ENCODE measurements at regions not wholly inside any gene's neighbourhood (a gene's known extent, or its start where the extent isn't known, plus 50 kb on each side); places are given as distances from the start of the nearest gene placed in this dataset.

DNA sequence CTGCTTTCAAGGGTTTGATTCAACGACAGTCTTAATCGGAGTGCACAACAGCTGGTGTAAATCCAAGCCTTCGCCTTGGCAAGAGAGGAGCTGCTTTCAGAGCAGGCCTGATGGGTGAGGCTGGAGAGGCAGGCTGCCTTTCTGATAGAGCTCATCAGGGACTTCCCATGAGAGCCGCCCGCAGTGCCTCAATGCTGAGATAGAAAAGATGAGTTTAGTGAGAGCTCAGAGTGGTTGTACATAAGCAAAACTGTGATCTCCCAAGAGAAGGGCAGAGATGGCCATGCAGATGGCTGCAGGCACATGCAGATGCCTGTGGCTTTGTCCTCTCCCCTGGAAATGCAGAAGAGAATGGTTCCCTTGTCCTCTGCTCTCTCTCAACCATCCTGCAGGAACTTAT lies 122.1 kb downstream of the ARL4C start:
- intact Hi-C loops (cut with micrococcal nuclease; ENCODE audit: unreplicated experiment) (no loop called here), in situ Hi-C loops (cut with HindIII; ENCODE audit: extremely low pct_ligation_motif_present, low pct_unique_long_range_greater_than_20kb) (no loop called here)
- CTCF ChIA-PET (ENCODE audit: low intra/inter-chr PET ratio, low total read pairs) = no interaction called here
- Histone ChIP-seq H3K4me3 (replicated peaks in 1 of 3; ENCODE audit: insufficient read depth in 1 of 3, low read depth in 2 of 3, low read length in 3 of 3) (no peak overlapping the region), H3K4me1 (ENCODE audit: insufficient read depth, low read length) (no peaks in the 10 kb centered on the region), H4K20me1 (ENCODE audit: insufficient read depth, low read length) (no peaks in the 10 kb centered on the region; the same call in 1 of the 2 replicates), H3K36me3 (replicated peaks in 1 of 2; ENCODE audit: control insufficient read depth in 1 of 2, insufficient read depth in 2 of 2, low read length in 2 of 2) (no peaks in the 10 kb centered on the region), H3K4me2 (ENCODE audit: low read depth, low read length) (no peak overlapping the region), H3K9ac (ENCODE audit: insufficient read depth, low read depth, low read length) (no peak overlapping the region), H3K27me3 (ENCODE audit: control insufficient read depth in 1 of 2, insufficient read depth in 2 of 2, low read length in 2 of 2) (peaks cover 0 to 1% of the 10 kb centered on the region in 2 experiments; a peak in 1 of 5 replicates), H2AFZ (ENCODE audit: low read length) (no peak overlapping the region), H3K27ac (ENCODE audit: extremely low read length, insufficient read depth, low read length) (no peak overlapping the region), H3K79me2 (ENCODE audit: insufficient read depth, low read length) (no peaks in the 10 kb centered on the region), H3K9me3 (ENCODE audit: low read length) (no peaks in the 10 kb centered on the region)
- no peak for ATAC-seq
- FAIRE-seq = no peak
- POLR2A ChIA-PET = no interaction called here
- no peak for DNase-seq (ENCODE audit: low spot score)
- no TSS peak for BruUV-seq (replicated peaks)
- 56% methylated on average over 5 of the region's 5 CpGs for WGBS (ENCODE audit: low lambda C conversion rate)
- no peak for TF ChIP-seq IKZF1 (IDR thresholded peaks at IDR 0.05)
- no peak for TF ChIP-seq XRCC5 (optimal IDR thresholded peaks at IDR 0.05; ENCODE audit: low read length)
- TF ChIP-seq GLI4 (CRISPR knock-in tag; IDR thresholded peaks at IDR 0.05; ENCODE audit: borderline replicate concordance) = no peak
- TF ChIP-seq SP140L (CRISPR knock-in tag; IDR thresholded peaks at IDR 0.05; ENCODE audit: borderline replicate concordance) = no peak
- no peak for TF ChIP-seq RFX1 (IDR thresholded peaks at IDR 0.05)
- no peak for TF ChIP-seq ZNF318 (CRISPR knock-in tag; IDR thresholded peaks at IDR 0.05)
- TF ChIP-seq ZNF580 (CRISPR knock-in tag; IDR thresholded peaks at IDR 0.05; ENCODE audit: borderline replicate concordance, low read depth) = no peak
- no peak for TF ChIP-seq ZNF414 (CRISPR knock-in tag; IDR thresholded peaks at IDR 0.05)
- TF ChIP-seq ZFP36L1 (CRISPR knock-in tag; IDR thresholded peaks at IDR 0.05) = no peak
- TF ChIP-seq ZNF33B (CRISPR knock-in tag; IDR thresholded peaks at IDR 0.05) = no peak
- no peak for TF ChIP-seq ZNF766 (CRISPR knock-in tag; IDR thresholded peaks at IDR 0.05; ENCODE audit: borderline replicate concordance)
- TF ChIP-seq RNF219 (CRISPR knock-in tag; IDR thresholded peaks at IDR 0.05) = no peak
- TF ChIP-seq, protein P1, sequence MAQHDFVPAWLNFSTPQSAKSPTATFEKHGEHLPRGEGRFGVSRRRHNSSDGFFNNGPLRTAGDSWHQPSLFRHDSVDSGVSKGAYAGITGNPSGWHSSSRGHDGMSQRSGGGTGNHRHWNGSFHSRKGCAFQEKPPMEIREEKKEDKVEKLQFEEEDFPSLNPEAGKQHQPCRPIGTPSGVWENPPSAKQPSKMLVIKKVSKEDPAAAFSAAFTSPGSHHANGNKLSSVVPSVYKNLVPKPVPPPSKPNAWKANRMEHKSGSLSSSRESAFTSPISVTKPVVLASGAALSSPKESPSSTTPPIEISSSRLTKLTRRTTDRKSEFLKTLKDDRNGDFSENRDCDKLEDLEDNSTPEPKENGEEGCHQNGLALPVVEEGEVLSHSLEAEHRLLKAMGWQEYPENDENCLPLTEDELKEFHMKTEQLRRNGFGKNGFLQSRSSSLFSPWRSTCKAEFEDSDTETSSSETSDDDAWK (CRISPR knock-in tag; IDR thresholded peaks at IDR 0.05) = no peak
- no peak for TF ChIP-seq CBX1 (IDR thresholded peaks at IDR 0.05; ENCODE audit: low read depth)

All from HepG2 (cell line).